NCI-H345 (cell line): ENCODE measurements at regions not wholly inside any gene's neighbourhood (a gene's known extent, or its start where the extent isn't known, plus 50 kb on each side); places are given as distances from the start of the nearest gene placed in this dataset.

Experiments used
- DNase-seq: peaks from one replicate; lab custom pipeline; 2025; lab: John Stamatoyannopoulos, UW

DNA sequence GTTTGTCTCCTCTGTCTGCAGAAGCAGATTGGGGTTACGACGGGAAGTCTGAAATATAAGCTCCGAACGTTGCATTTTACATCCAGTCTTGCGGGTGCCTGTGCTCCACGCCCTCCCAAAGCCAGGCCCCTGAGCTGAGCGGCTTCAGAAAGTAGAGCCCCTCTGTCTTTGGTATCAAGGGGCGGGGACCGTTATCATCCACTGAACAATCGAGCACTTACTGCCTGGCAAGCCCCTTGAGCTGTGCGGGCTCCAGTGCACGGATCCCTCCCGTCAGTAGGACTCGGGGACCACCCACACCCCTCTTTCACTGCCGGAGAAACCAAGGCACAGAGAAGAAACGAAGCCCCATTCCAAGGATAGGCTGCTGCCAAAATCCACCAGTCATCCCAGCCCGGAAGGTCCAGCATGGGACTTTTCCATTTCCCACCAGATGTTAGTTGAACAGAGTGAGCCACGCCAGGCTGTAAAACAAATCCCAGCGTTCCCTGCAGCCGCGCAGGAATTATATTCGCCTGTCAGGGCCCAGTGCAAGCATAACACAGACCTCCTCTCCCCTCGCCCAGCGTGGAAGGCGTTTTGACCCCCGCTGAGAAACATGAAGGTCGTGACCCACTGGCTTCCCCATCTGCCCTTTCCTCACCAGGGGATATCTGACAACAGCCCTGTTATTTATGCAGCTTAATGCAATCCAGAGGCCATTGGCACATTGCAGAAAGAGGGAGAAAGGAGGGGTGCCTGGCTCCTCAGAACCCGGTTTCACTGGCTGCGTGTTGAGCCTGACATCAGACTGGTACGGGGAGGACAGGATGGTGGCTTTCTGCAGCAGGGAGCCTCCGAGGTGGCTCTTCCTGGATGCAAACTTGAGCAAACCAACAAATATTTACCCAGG is 212.2 kb upstream of the FOXF1 start:
- no peak for DNase-seq

DNA sequence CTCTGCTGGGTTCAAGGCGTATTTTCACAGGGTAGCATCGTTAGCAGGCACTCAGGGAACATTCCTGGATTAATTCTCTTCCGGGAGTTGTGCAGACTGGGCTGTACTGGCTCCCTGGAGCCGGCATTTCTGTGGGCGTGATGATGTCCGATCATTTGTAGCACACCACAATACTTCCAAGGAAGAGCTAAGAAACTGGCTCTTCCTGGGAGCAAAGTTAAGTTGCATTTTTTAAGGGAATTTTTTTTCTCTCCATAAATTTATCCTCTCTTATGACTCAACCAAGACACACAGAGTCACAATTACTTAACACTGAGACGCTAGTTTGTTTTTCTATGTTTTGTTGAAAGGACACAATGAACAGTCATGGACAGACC is 211.6 kb upstream of the FOXF1 start:
- no peak for DNase-seq

DNA sequence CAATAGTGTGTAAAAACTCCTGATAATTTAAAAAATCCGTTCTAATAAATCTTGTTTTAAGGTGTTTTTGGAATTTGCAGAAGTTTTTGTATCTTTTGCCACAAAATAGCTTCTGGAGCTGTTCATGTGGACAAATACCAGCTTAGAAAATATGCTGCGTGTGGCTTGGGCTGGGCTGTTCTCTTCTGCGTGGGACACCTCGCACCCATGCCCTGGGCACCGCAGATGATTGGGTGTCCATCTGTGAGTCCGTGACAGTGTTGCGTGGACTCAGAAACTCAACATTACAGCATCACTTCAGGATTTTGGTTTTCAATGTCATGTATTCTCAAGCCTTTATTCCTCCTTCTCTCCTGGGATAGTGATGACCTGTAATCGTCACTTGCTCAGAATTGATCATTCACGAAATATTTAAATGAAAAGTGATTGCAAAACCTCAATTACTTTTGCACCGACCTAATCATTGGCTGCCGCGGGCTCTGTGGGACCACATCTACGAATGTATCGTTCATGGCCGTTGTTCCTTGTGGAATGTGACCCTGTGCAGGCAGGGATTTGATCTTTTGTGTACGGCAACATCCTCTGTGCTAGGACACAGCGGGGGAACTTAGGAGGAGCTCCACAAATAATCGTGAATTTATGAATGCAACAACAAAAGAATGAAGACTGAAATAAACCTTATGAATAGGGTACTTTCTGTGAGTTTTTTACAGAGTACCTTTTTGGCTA is 210.3 kb upstream of the FOXF1 start:
- DNase-seq = no peak

DNA sequence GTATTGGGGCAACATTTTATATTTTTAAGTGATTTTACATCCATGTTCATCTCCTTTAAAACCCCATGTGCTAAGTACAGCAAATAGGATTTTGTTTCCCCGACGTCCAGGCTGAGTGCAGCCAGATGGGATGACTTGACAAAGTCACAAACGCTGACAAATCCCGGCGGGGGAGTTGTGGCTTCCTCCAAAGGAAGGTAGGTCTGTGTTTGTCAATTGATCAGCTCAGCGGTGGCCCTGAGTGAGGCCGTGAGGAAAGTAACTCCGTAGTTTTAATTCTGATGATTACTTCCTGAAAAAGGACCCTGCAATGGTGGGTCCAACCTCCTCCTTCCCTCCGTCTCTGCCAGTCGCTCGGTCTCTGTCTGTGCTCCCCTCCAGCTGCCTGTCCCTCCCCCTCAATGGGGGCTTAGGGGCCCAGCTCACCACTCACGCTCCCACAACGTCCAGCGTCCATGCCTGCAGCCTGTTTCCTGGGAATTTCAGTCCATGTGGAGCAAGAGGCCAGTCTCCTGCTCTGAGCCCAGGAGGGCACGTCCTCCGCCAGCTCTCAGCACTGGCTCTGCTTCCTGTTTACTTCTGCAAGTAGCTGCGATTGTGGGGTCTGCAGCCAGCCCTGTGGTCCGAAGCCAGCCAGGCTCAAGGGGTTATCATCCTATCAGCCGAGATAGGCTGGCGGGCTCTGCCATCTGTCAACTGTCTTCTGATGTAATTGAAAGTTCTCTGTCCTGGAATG is 209.4 kb upstream of the FOXF1 start:
- DNase-seq = no peak

DNA sequence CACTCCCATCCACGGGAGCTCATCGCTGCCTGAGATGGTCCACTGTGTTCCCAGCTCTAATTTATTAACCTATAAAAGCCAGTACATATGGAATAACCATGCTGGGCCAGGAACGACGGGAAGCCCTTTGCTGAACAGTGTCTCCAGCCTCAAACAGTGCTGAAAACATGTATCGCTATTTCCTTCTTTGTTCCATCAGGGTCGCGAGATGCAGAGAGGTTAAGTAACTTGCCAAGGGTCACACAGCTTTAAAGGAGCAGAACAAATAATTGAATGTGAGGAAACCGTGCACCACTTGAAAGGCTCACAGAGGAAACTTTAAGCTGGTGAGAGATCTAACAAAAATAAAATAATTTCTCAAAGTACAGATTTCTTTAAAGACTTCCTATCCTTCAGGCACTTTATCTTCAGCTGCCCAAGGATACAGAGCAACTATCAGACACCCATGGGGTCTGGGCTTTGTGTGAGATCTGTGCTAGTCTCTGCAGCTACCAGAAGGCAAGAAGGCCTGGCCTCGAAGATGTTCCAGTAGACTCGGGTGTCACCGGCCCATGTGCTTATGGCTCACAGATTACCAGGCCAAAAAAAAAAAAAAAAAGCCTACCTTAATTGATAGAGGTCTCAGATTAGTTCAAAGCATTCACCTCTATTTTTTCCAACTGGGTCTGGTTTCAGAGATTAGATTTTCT is 207.8 kb upstream of the FOXF1 start:
- no peak for DNase-seq

DNA sequence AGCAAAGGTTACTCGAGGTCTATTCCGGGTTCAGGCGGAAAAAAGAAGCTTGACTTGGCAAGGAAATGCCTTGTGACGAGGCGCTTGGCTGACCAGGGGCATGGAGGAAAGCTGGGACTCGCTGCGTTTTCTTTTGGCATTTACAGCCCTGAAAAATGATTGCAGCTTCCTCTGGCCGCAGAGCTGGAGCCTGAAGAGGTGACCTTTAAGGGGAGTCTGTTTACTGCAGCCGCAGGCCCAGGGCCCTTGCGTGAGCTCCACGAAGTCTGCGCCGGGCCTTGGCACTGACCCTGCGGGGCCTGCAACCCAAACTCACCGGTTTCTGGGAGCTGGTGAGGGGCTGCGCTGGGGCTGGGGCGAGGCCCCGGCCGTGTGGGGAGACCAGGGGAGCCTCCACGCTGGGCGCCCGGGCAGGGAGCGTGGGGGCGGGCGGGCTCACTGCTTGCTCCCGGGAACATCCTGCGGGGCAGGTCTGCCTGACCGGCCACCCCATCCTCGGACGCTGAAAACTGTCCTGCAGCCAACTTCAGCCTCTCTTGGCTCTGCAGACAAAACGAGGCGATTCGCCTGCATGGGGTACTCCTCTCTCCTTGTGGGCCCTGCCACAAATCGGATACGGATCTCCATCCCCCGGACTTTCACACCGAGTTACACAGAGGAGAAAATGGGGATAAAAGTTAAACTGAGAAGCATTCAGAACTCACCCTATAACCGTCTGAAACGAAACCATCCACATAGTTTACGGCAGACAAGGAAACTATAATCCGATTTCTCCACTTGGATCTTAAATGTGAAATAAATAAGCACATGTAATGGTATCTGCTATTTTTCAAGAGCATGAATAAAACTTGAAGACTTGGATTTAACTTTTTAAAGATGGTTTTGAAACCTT is 206.3 kb upstream of the FOXF1 start:
- DNase-seq = no peak

DNA sequence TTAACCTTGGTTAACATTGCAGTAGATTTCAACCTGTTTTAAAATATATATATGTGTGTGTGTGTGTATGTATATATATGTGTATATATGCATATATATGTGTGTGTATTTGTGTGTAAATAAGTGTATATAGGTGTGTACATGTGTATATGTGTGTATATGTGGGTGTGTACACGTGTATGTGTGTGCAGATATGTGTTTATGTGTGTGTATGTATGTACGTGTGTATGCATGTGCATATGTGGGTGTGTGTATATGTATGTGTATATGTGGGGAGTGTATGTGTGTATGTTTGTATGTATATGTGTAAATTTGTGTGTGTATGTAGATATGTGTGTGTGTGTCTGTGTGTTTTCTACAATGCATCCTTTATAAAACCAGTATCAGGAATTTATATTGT is 205.5 kb upstream of the FOXF1 start:
- no peak for DNase-seq

DNA sequence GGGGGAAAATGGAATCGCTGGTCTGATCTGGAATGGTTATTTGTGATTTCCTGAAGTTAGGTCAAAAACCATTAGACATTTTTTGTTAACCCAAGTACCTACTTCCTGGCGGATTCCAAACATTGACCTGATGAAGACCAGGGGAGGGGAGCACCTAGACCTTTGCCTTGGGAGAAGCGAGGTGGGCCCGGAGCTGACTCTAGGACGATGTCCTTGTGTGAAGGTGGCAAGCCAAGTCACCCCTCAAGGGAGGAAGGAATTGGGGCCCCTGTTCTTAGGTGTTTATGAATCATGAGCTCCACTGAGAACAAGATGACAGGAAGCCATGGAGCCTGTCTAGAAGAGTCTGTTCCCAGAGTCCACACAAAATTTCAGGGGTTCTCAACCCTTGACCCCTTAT is 204.9 kb upstream of the FOXF1 start:
- no peak for DNase-seq

DNA sequence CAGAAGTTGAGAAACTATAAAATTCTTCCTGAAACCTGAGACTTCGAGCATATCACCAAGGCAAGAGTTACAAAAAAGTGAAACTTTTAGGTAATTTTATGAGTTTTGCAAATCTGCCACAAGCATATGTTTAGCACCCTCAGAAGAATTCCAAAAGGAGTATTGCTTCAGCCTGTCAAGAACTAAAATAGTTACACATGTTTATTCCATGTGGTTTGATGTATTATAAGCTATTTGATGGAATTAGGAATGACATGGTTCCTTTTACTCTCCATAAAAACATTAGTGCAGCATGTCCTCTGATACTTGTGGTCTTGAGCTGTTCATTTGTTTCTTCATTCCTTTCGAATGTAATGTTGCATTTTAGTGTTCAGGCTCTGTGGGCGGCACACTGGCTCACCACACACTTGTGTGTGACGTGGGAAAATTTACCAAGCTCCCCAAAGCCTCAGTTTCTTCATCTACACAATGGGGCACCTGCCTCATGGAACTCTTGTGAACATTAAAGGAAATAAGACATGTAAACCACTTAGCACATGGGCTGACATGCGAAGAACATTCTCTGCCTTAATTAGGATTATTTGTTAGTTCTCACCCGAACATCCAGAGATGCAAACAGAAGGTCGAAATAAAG is 204.2 kb upstream of the FOXF1 start:
- no peak for DNase-seq

DNA sequence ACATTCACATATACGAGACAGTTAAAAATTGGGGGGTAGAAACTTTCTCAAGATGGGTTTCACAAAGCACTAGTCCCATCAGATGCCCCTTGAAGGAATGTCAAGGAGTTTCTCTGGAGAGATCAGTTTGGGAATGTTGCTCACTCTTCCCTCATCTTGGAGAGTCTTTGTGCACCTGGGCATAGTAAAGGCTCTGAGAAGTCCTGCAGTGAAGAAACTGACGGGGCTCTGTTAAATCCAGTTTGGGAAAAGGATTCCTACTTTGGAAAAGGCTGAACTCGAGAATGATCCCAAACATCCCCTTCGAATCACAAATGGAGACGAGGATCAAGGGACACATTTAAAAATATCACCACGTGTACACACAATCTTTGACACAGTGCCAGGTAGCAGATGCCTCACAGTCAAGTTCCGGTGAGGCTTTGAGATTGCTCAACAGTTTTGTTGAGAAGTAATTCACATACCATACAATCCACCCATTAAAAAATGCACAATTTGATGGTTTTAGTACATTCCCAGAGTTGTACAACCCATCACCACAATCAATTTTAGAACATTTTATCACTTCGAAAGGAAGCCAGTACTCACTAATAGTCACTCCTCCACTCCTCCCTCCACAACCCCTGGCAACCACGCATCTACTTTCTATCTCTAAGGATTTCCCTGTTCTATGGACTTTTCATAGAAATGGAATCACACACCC is 203.4 kb upstream of the FOXF1 start:
- no peak for DNase-seq

DNA sequence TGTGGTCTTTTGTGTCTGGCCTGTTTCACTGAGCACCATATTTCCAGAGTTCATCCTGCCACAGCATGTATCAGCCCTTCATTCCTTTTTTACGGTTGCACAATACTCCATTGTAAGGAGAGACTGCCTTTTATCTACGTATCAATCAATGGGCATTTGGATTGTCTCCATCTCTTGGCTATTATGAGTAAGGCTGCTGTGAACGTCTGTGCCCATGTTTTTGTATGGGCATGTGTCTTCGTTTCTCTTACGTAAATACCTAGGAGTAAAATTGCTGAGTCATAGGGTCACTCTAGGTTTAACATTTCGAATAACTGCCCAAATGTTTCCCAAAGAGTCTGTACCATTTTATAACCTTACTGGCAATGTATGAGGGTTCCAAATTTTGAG is 202.8 kb upstream of the FOXF1 start:
- no peak for DNase-seq

DNA sequence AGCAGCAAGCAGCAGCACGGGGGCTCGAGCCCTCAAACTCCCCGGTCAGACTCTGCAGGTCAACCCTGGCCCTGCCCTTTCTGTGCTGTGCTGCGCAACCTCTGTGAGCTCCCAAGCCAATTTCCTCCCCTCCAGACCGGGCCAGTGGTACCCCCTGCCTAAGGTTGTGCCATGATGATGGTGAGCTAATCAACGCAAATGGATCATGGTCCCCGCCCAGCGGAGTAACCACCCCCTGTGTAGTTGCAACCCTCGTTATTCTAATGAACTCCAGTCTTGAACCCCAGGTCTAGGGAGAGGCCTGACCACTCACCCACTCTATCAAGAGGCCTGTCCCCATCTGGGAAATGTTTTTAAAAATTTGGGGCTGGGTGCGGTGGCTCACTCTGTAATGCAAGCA is 201.8 kb upstream of the FOXF1 start:
- DNase-seq = no peak

DNA sequence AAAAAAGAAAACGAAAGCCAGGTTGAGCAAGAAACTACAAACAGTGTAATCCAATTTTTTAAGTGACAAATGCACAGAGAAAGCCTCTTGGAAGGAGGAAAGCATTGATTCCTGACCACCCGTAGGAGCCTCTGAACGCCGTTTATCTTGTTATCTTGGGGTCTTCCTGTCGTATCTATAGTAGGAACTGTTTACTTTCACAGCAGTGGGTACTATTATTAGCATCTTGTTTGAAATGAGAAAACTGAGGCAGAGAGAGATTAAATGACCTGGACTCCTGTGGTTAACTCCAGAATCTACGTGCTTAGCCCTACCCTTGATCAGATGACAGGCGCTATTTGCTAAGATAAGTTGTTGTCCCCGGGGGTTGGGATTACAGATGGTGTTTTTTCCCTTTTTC is 196.7 kb upstream of the FOXF1 start:
- no peak for DNase-seq

DNA sequence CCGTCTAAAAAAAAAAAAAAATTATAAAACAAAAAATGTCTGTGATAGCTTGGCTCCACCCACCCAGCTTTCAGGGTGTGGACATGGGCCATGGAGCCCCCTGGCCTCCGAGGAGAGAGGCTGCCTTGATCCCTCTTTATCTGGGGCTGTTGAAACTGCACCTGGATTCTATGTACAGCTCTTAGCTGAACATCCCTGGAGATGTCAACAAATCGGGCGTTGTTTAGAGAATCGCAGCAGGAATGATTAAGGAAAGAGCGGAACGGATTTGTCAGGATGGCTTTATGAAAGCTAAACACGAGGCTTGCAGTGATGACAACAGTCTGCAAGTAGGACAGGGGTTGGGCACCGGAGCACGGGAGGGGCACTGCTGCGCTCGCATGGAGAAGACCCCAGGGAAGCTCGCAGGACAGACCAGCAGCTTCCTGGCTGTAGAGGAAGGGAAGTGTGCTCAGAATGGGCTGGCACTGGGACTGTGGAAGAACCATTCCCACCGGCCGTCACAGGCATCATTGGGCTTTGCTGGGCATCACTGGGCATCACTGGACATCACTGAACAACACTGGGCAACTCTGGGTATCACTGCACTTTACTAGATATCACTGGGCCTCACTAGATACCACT is 195.8 kb upstream of the FOXF1 start:
- DNase-seq = no peak

DNA sequence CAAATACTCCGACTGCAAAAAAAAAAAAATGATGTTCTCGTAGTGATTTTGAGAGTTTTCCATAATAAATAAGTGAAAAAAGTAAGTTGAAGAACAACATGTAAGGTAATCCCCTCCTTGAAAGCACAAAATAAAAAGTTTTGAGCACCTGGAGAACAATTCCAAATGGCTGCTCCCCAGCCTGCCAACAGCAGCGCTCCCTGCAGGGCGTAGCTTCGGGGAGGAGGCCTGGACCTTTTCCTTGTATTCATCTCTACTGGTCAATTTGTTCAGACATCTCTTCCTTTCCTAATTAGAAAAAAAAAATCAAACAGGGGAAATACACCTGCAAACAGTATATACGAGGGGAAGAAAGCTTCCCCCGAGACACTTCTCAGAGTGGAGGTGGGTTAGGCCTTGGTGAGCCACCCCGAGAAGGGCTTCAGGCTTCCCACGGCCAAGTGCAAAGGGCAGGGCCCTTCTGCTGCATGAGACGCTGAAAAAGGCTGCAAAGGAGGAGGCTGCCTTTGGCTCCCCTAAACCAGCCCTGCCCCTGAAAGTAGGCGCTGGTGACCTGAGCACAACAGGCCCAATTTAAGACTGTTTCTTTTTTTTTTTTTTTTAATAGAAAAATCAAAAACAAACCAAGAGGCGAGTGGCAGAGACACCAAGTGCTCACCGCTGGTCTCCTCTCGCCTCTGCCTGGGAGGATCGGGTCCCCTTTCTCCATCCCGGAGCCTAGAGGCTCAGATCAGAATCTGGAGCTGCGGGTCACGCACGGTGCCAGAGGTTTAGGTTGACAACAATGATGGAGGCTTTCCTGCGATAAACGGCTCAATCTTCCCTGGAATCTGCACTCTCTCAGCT is 193.1 kb upstream of the FOXF1 start:
- DNase-seq = no peak

DNA sequence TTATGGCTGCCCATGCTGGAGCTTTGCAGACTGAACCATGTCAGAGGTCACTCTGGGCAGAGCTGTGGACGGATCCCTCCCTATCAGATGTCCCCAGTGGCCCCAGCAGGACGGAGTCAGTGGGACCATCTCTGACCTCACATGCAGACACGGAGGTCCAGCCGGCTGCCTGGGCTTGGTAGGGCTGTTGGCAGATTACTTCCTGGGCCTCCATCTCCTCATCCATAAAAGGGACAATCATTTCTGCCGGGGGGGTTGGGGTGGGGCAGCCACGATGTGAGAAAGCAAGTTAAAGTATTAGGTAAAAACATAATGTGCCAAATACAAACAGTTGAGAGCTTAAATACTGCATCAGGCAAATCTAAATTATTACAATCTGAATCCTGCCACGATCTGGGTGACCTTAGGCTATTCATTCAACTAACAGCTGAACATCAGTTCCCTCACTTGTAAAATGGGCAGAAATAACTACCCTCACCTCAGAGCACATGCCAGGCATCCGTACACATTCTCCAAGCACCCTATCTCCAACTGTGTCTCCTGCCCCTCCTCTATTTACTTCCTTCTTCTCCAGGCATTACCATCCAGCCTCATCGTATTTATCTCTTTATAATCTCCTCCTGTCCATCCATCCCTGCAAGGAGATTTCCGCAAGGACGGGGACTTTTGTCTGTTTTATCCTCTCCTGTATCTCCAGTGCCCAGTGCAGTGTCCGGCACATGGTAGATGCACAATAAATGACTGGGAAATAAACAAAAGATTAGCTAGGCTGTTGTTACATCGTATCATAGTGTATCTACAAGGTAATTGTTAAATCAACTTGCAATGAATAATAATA is 192.3 kb upstream of the FOXF1 start:
- no peak for DNase-seq

DNA sequence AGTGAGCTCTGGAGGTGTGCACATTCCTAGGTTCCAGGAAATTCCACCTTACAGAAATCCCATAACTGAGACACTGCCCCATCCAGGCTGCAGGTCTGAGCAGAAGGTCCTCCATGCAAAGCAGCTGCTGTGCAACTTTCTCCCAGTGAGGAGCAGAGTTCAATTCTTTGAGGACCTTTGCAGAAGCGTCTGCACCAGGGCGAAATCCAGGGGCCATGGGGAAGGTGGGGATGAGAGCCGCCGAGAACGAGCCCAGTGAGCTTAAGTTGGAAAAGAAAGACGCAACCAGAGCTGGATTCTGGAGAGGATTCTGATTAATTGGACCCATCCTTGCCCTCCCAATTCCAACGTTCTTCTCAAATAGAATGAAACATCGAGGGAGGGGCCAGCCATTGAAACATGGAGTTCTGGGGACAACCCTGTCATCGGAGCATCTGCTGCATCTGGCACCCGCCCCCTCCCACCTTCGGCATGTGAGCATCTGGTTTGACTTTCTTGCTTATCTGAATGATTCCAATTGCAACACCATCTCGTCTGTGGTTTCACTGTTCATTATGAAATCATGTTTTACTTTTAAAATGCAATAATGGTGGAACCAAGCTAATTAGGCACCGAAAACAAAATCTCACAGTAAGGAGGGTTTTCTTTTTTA is 190.6 kb upstream of the FOXF1 start:
- DNase-seq = no peak
